ENCODE measurements at regions not wholly inside any gene's neighbourhood (a gene's known extent, or its start where the extent isn't known, plus 50 kb on each side); places are given as distances from the start of the nearest gene placed in this dataset.
A peak's percentile ranks its signal among the peaks of the same experiment; 100 is the strongest.
"Not testable (repeated sequence)": the region's sequence is repeated elsewhere in the genome, so short reads cannot be mapped to it uniquely, and the experiment has no call there.

GRCh38 chr5:90285581-90285980 is 124.0 kb downstream of the CETN3 start:
- no peak for DNase-seq (ENCODE audit: low spot score)

GRCh38 chr5:90284375-90284774 is 125.2 kb downstream of the CETN3 start:
- DNase-seq (ENCODE audit: low spot score), result no peak

GRCh38 chr5:90279091-90279490 is 130.5 kb downstream of the CETN3 start:
- no peak for DNase-seq (ENCODE audit: low spot score)

GRCh38 chr5:90274216-90274615 is 135.3 kb downstream of the CETN3 start:
- DNase-seq (ENCODE audit: low spot score), result no peak

- DNase-seq (ENCODE audit: low spot score), result no peak
Measured at GRCh38 chr5:90267646-90268045, 141.9 kb downstream of the CETN3 start.

- DNase-seq (ENCODE audit: low spot score), result no peak
Measured at GRCh38 chr5:90265545-90265857, 144.1 kb downstream of the CETN3 start.

GRCh38 chr5:90264689-90265544 is 144.6 kb downstream of the CETN3 start:
- DNase-seq (ENCODE audit: low spot score), result peak; percentile 11

- no peak for DNase-seq (ENCODE audit: low spot score)
Measured at GRCh38 chr5:90263102-90263820, 146.3 kb downstream of the CETN3 start.

GRCh38 chr5:90251447-90251846 is 158.1 kb downstream of the CETN3 start:
- DNase-seq (ENCODE audit: low spot score), result no peak

GRCh38 chr5:90248640-90249039 is 160.9 kb downstream of the CETN3 start:
- no peak for DNase-seq (ENCODE audit: low spot score)

GRCh38 chr5:90243848-90244247 is 165.7 kb downstream of the CETN3 start:
- DNase-seq (ENCODE audit: low spot score), result not testable (repeated sequence)

- no peak for DNase-seq (ENCODE audit: low spot score)
Measured at GRCh38 chr5:90233476-90233875, 176.1 kb downstream of the CETN3 start.

GRCh38 chr5:90231688-90232087 is 177.9 kb downstream of the CETN3 start:
- no peak for DNase-seq (ENCODE audit: low spot score)

- no peak for DNase-seq (ENCODE audit: low spot score)
Measured at GRCh38 chr5:90227683-90228082, 181.9 kb downstream of the CETN3 start.

- no peak for DNase-seq (ENCODE audit: low spot score)
Measured at GRCh38 chr5:90226433-90227099, 183.0 kb downstream of the CETN3 start.

- DNase-seq (ENCODE audit: low spot score), result no peak
Measured at GRCh38 chr5:90224342-90224741, 185.2 kb downstream of the CETN3 start.

GRCh38 chr5:90223756-90224155 is 185.8 kb downstream of the CETN3 start:
- DNase-seq (ENCODE audit: low spot score), result no peak

- no peak for DNase-seq (ENCODE audit: low spot score)
Measured at GRCh38 chr5:90221951-90222350, 187.6 kb downstream of the CETN3 start.

GRCh38 chr5:90220554-90220953 is 189.0 kb downstream of the CETN3 start:
- DNase-seq (ENCODE audit: low spot score), result no peak

GRCh38 chr5:90214991-90215390 is 194.6 kb downstream of the CETN3 start:
- no peak for DNase-seq (ENCODE audit: low spot score)

- not testable (repeated sequence) for DNase-seq (ENCODE audit: low spot score)
Measured at GRCh38 chr5:90208323-90208722, 201.2 kb downstream of the CETN3 start.

GRCh38 chr5:90201923-90202322 is 207.6 kb downstream of the CETN3 start:
- DNase-seq (ENCODE audit: low spot score), result peak; percentile 60

All from COLO829 (cell line).